Memory B cell (primary cell): ENCODE measurements at regions not wholly inside any gene's neighbourhood (a gene's known extent, or its start where the extent isn't known, plus 50 kb on each side); places are given as distances from the start of the nearest gene placed in this dataset.

Experiments
- ATAC-seq: fragments of 150-1000 bp; cut with Tn5 transposase; 2 replicates; pipeline ENCODE4 v1.10.0; 2021; ENCODE audit warnings: low read depth, mild to moderate bottlenecking, moderate library complexity
- DNase-seq, 2 donors: peaks; one replicate each; pipeline ENCODE4 v3.0.0; 2022; ENCODE audit warnings: low spot score in 2 of 2
- H3K27ac Mint-ChIP-seq: one replicate; pipeline ENCODE4 v1.8.0; 2022; ENCODE audit warnings: mild to moderate bottlenecking, moderate library complexity, mixed read lengths
- H3K27me3 Mint-ChIP-seq: one replicate; pipeline ENCODE4 v1.8.0; 2022; ENCODE audit warnings: mixed read lengths
- H3K36me3 Mint-ChIP-seq: one replicate; pipeline ENCODE4 v1.8.0; 2022; ENCODE audit warnings: mild to moderate bottlenecking, mixed read lengths
- H3K4me1 Mint-ChIP-seq: one replicate; pipeline ENCODE4 v1.8.0; 2022; ENCODE audit warnings: mixed read lengths
- H3K4me3 Mint-ChIP-seq: one replicate; pipeline ENCODE4 v1.8.0; 2022; ENCODE audit warnings: mild to moderate bottlenecking, moderate library complexity, mixed read lengths
- H3K9me3 Mint-ChIP-seq: one replicate; pipeline ENCODE4 v1.8.0; 2022; ENCODE audit warnings: mixed read lengths

- H3K4me1 Mint-ChIP-seq, result no peaks in the 10 kb centered on the region
- DNase-seq (no peak), ATAC-seq (no peak)
- H3K27ac Mint-ChIP-seq, result no peak overlapping the region
- H3K4me3 Mint-ChIP-seq, result no peak overlapping the region
- H3K27me3 Mint-ChIP-seq, result no peaks in the 10 kb centered on the region
- no peaks in the 10 kb centered on the region for H3K36me3 Mint-ChIP-seq
- no peaks in the 10 kb centered on the region for H3K9me3 Mint-ChIP-seq
These were observed 323.4 kb downstream of the PSAT1 start for GRCh38 chr9:78620303-78620702.

- H3K27ac Mint-ChIP-seq, result no peak overlapping the region
- H3K27me3 Mint-ChIP-seq, result no peaks in the 10 kb centered on the region
- DNase-seq (no peak), ATAC-seq (no peak)
- no peaks in the 10 kb centered on the region for H3K9me3 Mint-ChIP-seq
- no peaks in the 10 kb centered on the region for H3K4me1 Mint-ChIP-seq
- no peak overlapping the region for H3K4me3 Mint-ChIP-seq
- H3K36me3 Mint-ChIP-seq, result no peaks in the 10 kb centered on the region
These were observed 323.8 kb downstream of the PSAT1 start for GRCh38 chr9:78620764-78621163.

- no peaks in the 10 kb centered on the region for H3K4me1 Mint-ChIP-seq
- ATAC-seq (no peak), DNase-seq (no peak)
These were observed 325.2 kb downstream of the PSAT1 start for GRCh38 chr9:78622126-78622525.

GRCh38 chr9:78626971-78627370 lies 330.0 kb downstream of the PSAT1 start:
- no peak for ATAC-seq
- H3K9me3 Mint-ChIP-seq, result no peaks in the 10 kb centered on the region
- no peak overlapping the region for H3K4me3 Mint-ChIP-seq
- H3K27me3 Mint-ChIP-seq, result no peaks in the 10 kb centered on the region
- peaks cover 3% of the 10 kb centered on the region for H3K4me1 Mint-ChIP-seq
- DNase-seq, result no peak
- H3K36me3 Mint-ChIP-seq, result no peaks in the 10 kb centered on the region
- H3K27ac Mint-ChIP-seq, result no peak overlapping the region

More at GRCh38 chr9:78622126-78622525, 325.2 kb downstream of the PSAT1 start:
- Mint-ChIP-seq H3K27me3 (no peaks in the 10 kb centered on the region), H3K9me3 (no peaks in the 10 kb centered on the region), H3K4me3 (no peak overlapping the region), H3K27ac (no peak overlapping the region), H3K36me3 (no peaks in the 10 kb centered on the region)

GRCh38 chr9:78630966-78631365 lies 334.0 kb downstream of the PSAT1 start:
- Mint-ChIP-seq H3K4me3 (peak overlapping the region; percentile 70), H3K27ac (peak overlapping the region; percentile 70), H3K9me3 (peaks cover 2% of the 10 kb centered on the region), H3K36me3 (no peaks in the 10 kb centered on the region), H3K27me3 (no peaks in the 10 kb centered on the region), H3K4me1 (peaks cover 8% of the 10 kb centered on the region)
- ATAC-seq (peak; percentile 81), DNase-seq (peak in 1 of 2 donors; percentile 2)

GRCh38 chr9:78640728-78641127 lies 343.8 kb downstream of the PSAT1 start:
- peaks cover 4% of the 10 kb centered on the region for H3K9me3 Mint-ChIP-seq
- no peaks in the 10 kb centered on the region for H3K36me3 Mint-ChIP-seq
- H3K27me3 Mint-ChIP-seq, result no peaks in the 10 kb centered on the region
- no peak for DNase-seq
- H3K4me3 Mint-ChIP-seq, result no peak overlapping the region
- no peak overlapping the region for H3K27ac Mint-ChIP-seq
- no peaks in the 10 kb centered on the region for H3K4me1 Mint-ChIP-seq
- no peak for ATAC-seq

GRCh38 chr9:78644359-78644758 lies 347.4 kb downstream of the PSAT1 start:
- Mint-ChIP-seq H3K36me3 (no peaks in the 10 kb centered on the region), H3K9me3 (peaks cover 4% of the 10 kb centered on the region), H3K4me3 (no peak overlapping the region), H3K4me1 (no peaks in the 10 kb centered on the region), H3K27me3 (no peaks in the 10 kb centered on the region), H3K27ac (no peak overlapping the region)
- DNase-seq, result no peak
- no peak for ATAC-seq

DNA sequence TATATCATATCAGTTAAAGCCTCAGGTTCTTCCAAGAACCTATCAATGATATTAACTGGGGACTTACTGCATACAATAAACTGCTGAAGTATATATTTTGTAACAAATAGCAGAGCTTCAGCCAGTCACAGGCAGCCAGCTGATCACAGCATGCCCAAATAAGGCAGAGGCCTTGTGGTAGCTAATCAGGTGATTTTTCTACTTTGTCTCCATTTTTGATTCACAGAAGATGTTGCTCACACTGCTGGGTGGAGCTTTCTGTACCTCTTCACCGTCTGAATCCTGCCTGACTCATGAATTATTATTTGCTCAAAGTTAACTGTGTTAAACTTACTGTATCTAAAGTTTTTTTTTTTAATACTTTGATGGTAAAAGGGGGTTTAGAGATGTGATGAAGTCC lies 357.4 kb downstream of the PSAT1 start:
- no peaks in the 10 kb centered on the region for H3K27me3 Mint-ChIP-seq
- DNase-seq (no peak), ATAC-seq (no peak)
- H3K36me3 Mint-ChIP-seq, result no peaks in the 10 kb centered on the region
- no peak overlapping the region for H3K4me3 Mint-ChIP-seq
- no peak overlapping the region for H3K27ac Mint-ChIP-seq
- no peaks in the 10 kb centered on the region for H3K9me3 Mint-ChIP-seq
- no peaks in the 10 kb centered on the region for H3K4me1 Mint-ChIP-seq

DNA sequence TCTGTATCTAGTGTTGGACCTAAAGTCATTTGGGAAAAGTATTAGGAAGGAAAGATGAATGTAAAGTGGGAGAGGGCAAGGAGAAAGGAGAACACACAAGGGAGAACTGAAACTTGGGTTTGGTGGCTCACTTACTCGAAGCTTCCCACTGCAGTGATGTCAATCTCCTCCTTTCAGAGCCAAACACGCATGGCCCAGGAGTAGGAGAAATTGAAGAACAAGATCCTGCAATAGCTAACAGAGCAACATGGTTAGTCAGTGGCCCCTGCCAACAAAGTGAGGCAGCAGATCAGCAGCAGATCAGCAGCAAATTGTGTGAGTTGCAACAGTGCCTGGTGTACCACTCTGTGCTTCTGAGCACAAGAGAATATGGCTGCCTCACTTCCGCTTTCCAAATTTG lies 366.4 kb downstream of the PSAT1 start:
- no peaks in the 10 kb centered on the region for H3K9me3 Mint-ChIP-seq
- no peak overlapping the region for H3K4me3 Mint-ChIP-seq
- H3K27ac Mint-ChIP-seq, result no peak overlapping the region
- DNase-seq (no peak), ATAC-seq (no peak)
- peaks cover 3% of the 10 kb centered on the region for H3K4me1 Mint-ChIP-seq
- H3K27me3 Mint-ChIP-seq, result no peaks in the 10 kb centered on the region
- H3K36me3 Mint-ChIP-seq, result no peaks in the 10 kb centered on the region

DNA sequence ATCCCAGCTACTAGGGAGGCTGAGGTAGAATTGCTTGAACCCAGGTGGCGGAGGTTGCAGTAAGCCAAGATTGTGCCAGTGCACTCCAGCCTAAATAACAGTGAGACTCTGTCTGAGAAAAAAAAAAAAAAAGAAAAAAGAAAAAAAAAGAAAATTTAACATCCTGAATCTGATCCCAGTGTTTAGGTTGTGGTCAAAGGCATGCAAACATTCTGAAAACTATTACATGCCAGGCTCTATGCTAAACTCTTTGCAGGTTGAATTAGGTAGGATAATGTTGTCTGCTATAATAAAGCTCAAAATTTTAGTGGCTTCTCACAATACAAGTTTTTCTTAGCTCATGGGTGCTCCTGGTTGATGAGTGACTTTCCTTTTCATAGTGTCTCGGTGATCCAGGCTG lies 367.4 kb downstream of the PSAT1 start:
- no peaks in the 10 kb centered on the region for H3K27me3 Mint-ChIP-seq
- H3K36me3 Mint-ChIP-seq, result no peaks in the 10 kb centered on the region
- DNase-seq, result no peak
- H3K4me1 Mint-ChIP-seq, result peaks cover 3% of the 10 kb centered on the region
- no peak overlapping the region for H3K4me3 Mint-ChIP-seq
- no peak overlapping the region for H3K27ac Mint-ChIP-seq
- no peak for ATAC-seq
- no peaks in the 10 kb centered on the region for H3K9me3 Mint-ChIP-seq

DNA sequence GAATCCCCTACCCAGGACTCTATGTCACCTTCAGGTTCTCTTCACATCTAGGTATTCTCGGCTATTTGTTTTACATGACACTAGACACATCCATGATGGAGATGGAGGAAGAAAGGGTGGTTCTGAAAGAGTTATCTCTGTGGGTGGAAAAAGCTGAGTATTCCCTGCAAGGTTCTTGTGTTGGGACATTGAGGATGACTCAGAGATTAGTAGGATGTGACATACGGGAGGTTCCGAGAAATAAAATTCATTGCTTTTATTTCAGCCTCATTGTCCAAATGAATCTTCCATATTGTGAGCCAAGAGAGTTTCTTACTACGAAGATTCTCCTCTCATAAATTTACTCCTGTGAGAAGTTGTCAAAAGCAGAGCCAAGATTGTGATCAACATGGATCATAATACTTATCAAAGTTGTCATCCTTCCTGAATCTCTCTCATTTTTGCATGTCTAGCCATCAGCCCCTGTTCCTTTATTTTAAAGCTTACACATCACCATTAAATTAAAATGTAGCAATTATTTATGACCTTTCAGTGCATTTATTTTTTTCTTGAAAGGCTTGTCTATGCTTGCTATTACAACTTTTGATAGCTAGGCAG lies 370.0 kb downstream of the PSAT1 start:
- no peaks in the 10 kb centered on the region for H3K27me3 Mint-ChIP-seq
- DNase-seq (no peak), ATAC-seq (no peak)
- H3K27ac Mint-ChIP-seq, result no peak overlapping the region
- no peak overlapping the region for H3K4me3 Mint-ChIP-seq
- no peaks in the 10 kb centered on the region for H3K9me3 Mint-ChIP-seq
- peaks cover 3% of the 10 kb centered on the region for H3K4me1 Mint-ChIP-seq
- no peaks in the 10 kb centered on the region for H3K36me3 Mint-ChIP-seq

GRCh38 chr9:78668148-78668832 lies 371.4 kb downstream of the PSAT1 start:
- no peaks in the 10 kb centered on the region for H3K4me1 Mint-ChIP-seq
- H3K27ac Mint-ChIP-seq, result no peak overlapping the region
- no peaks in the 10 kb centered on the region for H3K27me3 Mint-ChIP-seq
- no peak overlapping the region for H3K4me3 Mint-ChIP-seq
- no peaks in the 10 kb centered on the region for H3K36me3 Mint-ChIP-seq
- no peak for ATAC-seq
- H3K9me3 Mint-ChIP-seq, result no peaks in the 10 kb centered on the region
- DNase-seq, result no peak

GRCh38 chr9:78669591-78669990 lies 372.7 kb downstream of the PSAT1 start:
- ATAC-seq (no peak), DNase-seq (no peak)
- H3K9me3 Mint-ChIP-seq, result no peaks in the 10 kb centered on the region
- no peaks in the 10 kb centered on the region for H3K27me3 Mint-ChIP-seq
- no peaks in the 10 kb centered on the region for H3K36me3 Mint-ChIP-seq
- H3K4me3 Mint-ChIP-seq, result no peak overlapping the region
- no peak overlapping the region for H3K27ac Mint-ChIP-seq
- H3K4me1 Mint-ChIP-seq, result no peaks in the 10 kb centered on the region

GRCh38 chr9:78671785-78672184 lies 374.9 kb downstream of the PSAT1 start:
- Mint-ChIP-seq H3K27me3 (no peaks in the 10 kb centered on the region), H3K9me3 (no peaks in the 10 kb centered on the region), H3K4me1 (no peaks in the 10 kb centered on the region), H3K4me3 (no peak overlapping the region), H3K27ac (no peak overlapping the region), H3K36me3 (no peaks in the 10 kb centered on the region)
- ATAC-seq (no peak), DNase-seq (no peak)

- no peak for DNase-seq
- no peaks in the 10 kb centered on the region for H3K4me1 Mint-ChIP-seq
These were observed 377.9 kb downstream of the PSAT1 start for GRCh38 chr9:78674874-78675273.

More at GRCh38 chr9:78674874-78675273, 377.9 kb downstream of the PSAT1 start:
- no peaks in the 10 kb centered on the region for H3K27me3 Mint-ChIP-seq
- no peak overlapping the region for H3K27ac Mint-ChIP-seq
- no peak overlapping the region for H3K4me3 Mint-ChIP-seq
- no peak for ATAC-seq
- no peaks in the 10 kb centered on the region for H3K9me3 Mint-ChIP-seq
- no peaks in the 10 kb centered on the region for H3K36me3 Mint-ChIP-seq
